GM12878 (cell line): ENCODE measurements at regions not wholly inside any gene's neighbourhood (a gene's known extent, or its start where the extent isn't known, plus 50 kb on each side); places are given as distances from the start of the nearest gene placed in this dataset.

Experiments used
- ATAC-seq: fragments of 200-7000 bp; cut with Tn5 transposase; 3 replicates; pipeline ENCODE4 v1.9.1; 2020; ENCODE audit warnings: mild to moderate bottlenecking, moderate library complexity
- BruUV-seq: library from RNA; stranded (reverse); fragments of 400-500 nt; replicated peaks from 2 replicates; lab custom pipeline; 2021; lab: Mats Ljungman, UMichigan
- CTCF ChIA-PET: fragments of 300-600 bp; sonication (Branson Sonifier 250); formaldehyde crosslinking; extraction: SDS; loops from one replicate; lab custom pipeline; 2021; ENCODE audit warnings: inconsistent platforms; lab: Yijun Ruan, JAX
- POLR2A ChIA-PET: fragments of 350-600 bp; formaldehyde crosslinking; extraction: SDS; loops from one replicate; lab custom pipeline; 2021; ENCODE audit warnings: inconsistent platforms; lab: Charles Lee
- RAD21 ChIA-PET: fragments of 300-600 bp; sonication (Branson Sonifier 250); formaldehyde crosslinking; loops from one replicate; lab custom pipeline; 2023; ENCODE audit warnings: antibody characterized with exemption; ENCODE audit not compliant: unreplicated experiment; lab: Charles Lee
- SMC1A ChIA-PET: fragments of 300-600 bp; sonication (Branson Sonifier 250); formaldehyde crosslinking; loops from one replicate; lab custom pipeline; 2023; ENCODE audit not compliant: unreplicated experiment, uncharacterized antibody; lab: Charles Lee
- DNase-seq: peaks from one replicate; pipeline ENCODE4 v3.0.0-alpha.2; 2011; ENCODE audit warnings: low read depth, low spot score
- FAIRE-seq: peaks from 3 replicates; lab custom pipeline; 2011; peaks lifted over from hg19 to GRCh38; lab: Jason Lieb, UNC
- H2AFZ ChIP-seq: 2 replicates; pipeline ENCODE4 v1.6.0; 2011; ENCODE audit warnings: low read depth, low read length, control low read depth; ENCODE audit not compliant: control insufficient read depth
- H3K27ac ChIP-seq: 2 replicates; pipeline ENCODE4 v1.5.1; 2011; ENCODE audit warnings: control low read depth; ENCODE audit not compliant: control insufficient read depth, insufficient read depth
- H3K27me3 ChIP-seq, 2 experiments: replicated peaks in 1 of 2; 2 replicates each; pipeline versions ENCODE4 v1.6.0 to v1.6.1; 2011; ENCODE audit warnings: low read length in 1 of 2; ENCODE audit not compliant: control insufficient read depth in 2 of 2, insufficient read depth in 2 of 2
- H3K36me3 ChIP-seq, 2 experiments: 2 replicates each; pipeline ENCODE4 v1.5.1; 2011; ENCODE audit warnings: low read length in 1 of 2; ENCODE audit not compliant: control insufficient read depth in 2 of 2, insufficient read depth in 2 of 2
- H3K4me1 ChIP-seq: 2 replicates; pipeline ENCODE4 v1.6.1; 2011; ENCODE audit warnings: mild to moderate bottlenecking, low read length, moderate library complexity, mixed read lengths; ENCODE audit not compliant: control insufficient read depth, insufficient read depth
- H3K4me2 ChIP-seq: 2 replicates; pipeline ENCODE4 v1.6.0; 2011; ENCODE audit warnings: control low read depth; ENCODE audit not compliant: control insufficient read depth, insufficient read depth
- H3K4me3 ChIP-seq: fragments of 200-600 bp; sonication (generic); 2 replicates; pipeline ENCODE4 v1.5.1; 2016
- H3K79me2 ChIP-seq: 2 replicates; pipeline ENCODE4 v1.6.0; 2011; ENCODE audit warnings: low read length; ENCODE audit not compliant: control insufficient read depth, insufficient read depth
- H3K9ac ChIP-seq: 2 replicates; pipeline ENCODE4 v1.8.0; 2011; ENCODE audit warnings: low read length, control low read depth, mixed read lengths; ENCODE audit not compliant: control insufficient read depth, insufficient read depth
- H3K9me3 ChIP-seq: replicated peaks from 3 replicates; pipeline ENCODE4 v1.5.1; 2011; ENCODE audit warnings: mild to moderate bottlenecking, low read length; ENCODE audit not compliant: control insufficient read depth, insufficient read depth
- H4K20me1 ChIP-seq: 2 replicates; pipeline ENCODE4 v1.6.0; 2011; ENCODE audit not compliant: control insufficient read depth, insufficient read depth
- ASH2L ChIP-seq: fragments of 300-600, 200-600 bp; sonication (generic); IDR thresholded peaks from 2 replicates; pipeline ENCODE4 v1.6.1; 2017; ENCODE audit warnings: low read depth, mild to moderate bottlenecking, borderline replicate concordance
- BMI1 ChIP-seq: fragments of 450-650 bp; IDR thresholded peaks from 2 replicates; pipeline ENCODE4 v1.6.1; 2016; ENCODE audit warnings: mild to moderate bottlenecking, moderate library complexity, borderline replicate concordance
- DPF2 ChIP-seq: fragments of 450-650 bp; IDR thresholded peaks from 2 replicates; pipeline ENCODE4 v1.6.1; 2017; ENCODE audit warnings: mild to moderate bottlenecking
- E4F1 ChIP-seq: fragments of 450-650 bp; IDR thresholded peaks from 2 replicates; pipeline ENCODE4 v1.6.1; 2018; ENCODE audit warnings: borderline replicate concordance, mild to moderate bottlenecking; ENCODE audit not compliant: partially characterized antibody
- JUNB ChIP-seq: IDR thresholded peaks from 2 replicates; pipeline ENCODE4 v1.6.1; 2016; ENCODE audit warnings: antibody characterized with exemption, mild to moderate bottlenecking
- KDM1A ChIP-seq: fragments of 200-600 bp; sonication (generic); IDR thresholded peaks from 2 replicates; pipeline ENCODE4 v1.6.1; 2016; ENCODE audit warnings: borderline replicate concordance
- MEF2B ChIP-seq: fragments of 450-650 bp; IDR thresholded peaks from 2 replicates; pipeline ENCODE4 v1.6.1; 2018; ENCODE audit warnings: mild to moderate bottlenecking, moderate library complexity; ENCODE audit not compliant: partially characterized antibody, poor library complexity, severe bottlenecking
- RELB ChIP-seq: fragments of 450-650 bp; IDR thresholded peaks from 2 replicates; pipeline ENCODE4 v1.6.1; 2017; ENCODE audit warnings: low read depth, mild to moderate bottlenecking, moderate library complexity
- REST ChIP-seq: IDR thresholded peaks from 2 replicates; pipeline ENCODE4 v1.6.1; 2012; ENCODE audit warnings: mild to moderate bottlenecking, low read depth, low read length
- TCF12 ChIP-seq: IDR thresholded peaks from 2 replicates; pipeline ENCODE4 v1.6.1; 2011; ENCODE audit warnings: low read depth, mild to moderate bottlenecking, low read length
- ZBED1 ChIP-seq: IDR thresholded peaks from 2 replicates; pipeline ENCODE4 v1.6.1; 2016; ENCODE audit warnings: borderline replicate concordance
- ZBTB40 ChIP-seq: fragments of 450-650 bp; IDR thresholded peaks from 2 replicates; pipeline ENCODE4 v1.6.1; 2016; ENCODE audit warnings: mild to moderate bottlenecking, moderate library complexity, borderline replicate concordance
- WGBS: methylation state at CpG from one replicate; pipeline ENCODE4 v1.1.6; 2016; ENCODE audit warnings: low lambda C conversion rate; ENCODE audit not compliant: insufficient replicate concordance, insufficient coverage; ENCODE audit errors: missing lambda C conversion rate; 5-methylcytosine and 5-hydroxymethylcytosine counted together
- in situ Hi-C: fragments of 300-500 bp; cut with MboI; formaldehyde crosslinking; loops from 9 replicates; pipeline ENCODE4 v1.14.3; 2018; ENCODE audit warnings: mixed read lengths
- intact Hi-C: fragments of 100-400 bp; cut with micrococcal nuclease; formaldehyde crosslinking; loops from one replicate; pipeline ENCODE4 v1.14.2; 2022; ENCODE audit not compliant: unreplicated experiment

- FAIRE-seq: no peak
- ChIA-PET POLR2A (no interaction called here), SMC1A (no interaction called here), RAD21 (no interaction called here), CTCF (no interaction called here)
- in situ Hi-C loops: no loop called here
- 43% methylated on average over 2 of the region's 2 CpGs for WGBS
- Histone ChIP-seq H2AFZ (no peak overlapping the region), H3K9ac (no peak overlapping the region), H3K27me3 (no peaks in the 10 kb centered on the region), H3K4me2 (no peak overlapping the region), H3K27ac (no peak overlapping the region), H3K9me3 (no peaks in the 10 kb centered on the region), H3K36me3 (no peaks in the 10 kb centered on the region), H4K20me1 (no peaks in the 10 kb centered on the region), H3K4me3 (no peak overlapping the region), H3K4me1 (no peaks in the 10 kb centered on the region; the same call in 1 of the 2 replicates), H3K79me2 (no peaks in the 10 kb centered on the region)
- ATAC-seq: no peak
- BruUV-seq: no TSS peak
- DNase-seq: no peak
- intact Hi-C loops: loop anchor here (10.0 kb wide), 1 partner anchor 441 kb away; no protein-coding TSS in a partner anchor
- TF ChIP-seq BMI1 (no peak), DPF2 (no peak), E4F1 (no peak), ASH2L (no peak), JUNB (no peak), KDM1A (no peak), MEF2B (no peak), RELB (no peak), REST (no peak), TCF12 (no peak), ZBTB40 (no peak), ZBED1 (no peak)
Observed at GRCh38 chr2:129404000-129404685, 575.3 kb upstream of the RAB6C start.
